H1 (cell line): ENCODE measurements at regions not wholly inside any gene's neighbourhood (a gene's known extent, or its start where the extent isn't known, plus 50 kb on each side); places are given as distances from the start of the nearest gene placed in this dataset.

Experiments used
- CTCF ChIA-PET: fragments of 300-600 bp; sonication (Branson Sonifier 250); formaldehyde crosslinking; loops from one replicate; lab custom pipeline; 2021; ENCODE audit not compliant: partially characterized antibody; lab: Charles Lee
- POLR2A ChIA-PET: fragments of 300-600 bp; sonication (Branson Sonifier 250); formaldehyde crosslinking; loops from one replicate; lab custom pipeline; 2021; ENCODE audit warnings: inconsistent platforms; ENCODE audit not compliant: partially characterized antibody; lab: Charles Lee
- DNase-seq, 2 experiments: peaks; one replicate each; pipeline versions ENCODE4 v3.0.0 to v3.0.0-alpha.2; 2010 to 2022; ENCODE audit warnings: low spot score in 2 of 2, low read depth in 1 of 2, mixed read lengths in 1 of 2
- FAIRE-seq: peaks from 2 replicates; lab custom pipeline; 2011; peaks lifted over from hg19 to GRCh38; lab: Jason Lieb, UNC
- H2AFZ ChIP-seq: 2 replicates; pipeline ENCODE4 v1.8.1; 2012; ENCODE audit warnings: low read length, inconsistent platforms
- H2AK5ac ChIP-seq: 2 replicates; pipeline ENCODE4 v1.6.1; 2013; ENCODE audit warnings: low read depth, low read length
- H2BK120ac ChIP-seq: replicated peaks from 2 replicates; pipeline ENCODE3; 2013; ENCODE audit warnings: low read depth, low read length, inconsistent platforms
- H2BK12ac ChIP-seq: 2 replicates; pipeline ENCODE4 v1.6.1; 2013; ENCODE audit warnings: low read depth, low read length
- H2BK15ac ChIP-seq: 2 replicates; pipeline ENCODE4 v1.6.1; 2013; ENCODE audit warnings: low read length
- H2BK20ac ChIP-seq: 2 replicates; pipeline ENCODE4 v1.6.1; 2013; ENCODE audit warnings: low read length
- H2BK5ac ChIP-seq: 2 replicates; pipeline ENCODE4 v1.6.1; 2013; ENCODE audit warnings: low read depth, low read length
- H3K14ac ChIP-seq: 2 replicates; pipeline ENCODE4 v1.6.1; 2013; ENCODE audit warnings: inconsistent platforms; ENCODE audit not compliant: insufficient read length
- H3K18ac ChIP-seq: 2 replicates; pipeline ENCODE4 v1.6.1; 2013; ENCODE audit warnings: low read length; ENCODE audit errors: extremely low read depth
- H3K23ac ChIP-seq: 2 replicates; pipeline ENCODE4 v1.6.1; 2013; ENCODE audit warnings: inconsistent platforms; ENCODE audit not compliant: insufficient read length
- H3K23me2 ChIP-seq: 2 replicates; pipeline ENCODE4 v1.6.1; 2013; ENCODE audit warnings: low read depth, low read length
- H3K27ac ChIP-seq: 2 replicates; pipeline ENCODE4 v1.6.1; 2011; ENCODE audit warnings: low read depth, low read length, inconsistent platforms
- H3K27me3 ChIP-seq, 4 experiments: replicated peaks in 1 of 4; 1 replicate in 1 of 4; 2 replicates in 3 of 4; pipeline versions ENCODE4 v1.6.1 to v1.8.1; 2011 to 2013; ENCODE audit warnings: low read length in 3 of 4, mild to moderate bottlenecking in 3 of 4, inconsistent platforms in 2 of 4, mixed read lengths in 2 of 4, moderate library complexity in 1 of 4; ENCODE audit not compliant: control insufficient read depth in 3 of 4, insufficient read depth in 3 of 4; ENCODE audit errors: extremely low read depth in 1 of 4
- H3K36me3 ChIP-seq, 4 experiments: 2 replicates each; pipeline versions ENCODE4 v1.6.1 to v1.8.1; 2011 to 2013; ENCODE audit warnings: mild to moderate bottlenecking in 4 of 4, low read length in 3 of 4, moderate library complexity in 2 of 4, control low read depth in 1 of 4, inconsistent platforms in 1 of 4; ENCODE audit not compliant: insufficient read depth in 4 of 4, control insufficient read depth in 2 of 4
- H3K4ac ChIP-seq: replicated peaks from 2 replicates; pipeline ENCODE3; 2013; ENCODE audit warnings: low read length, low read depth, mixed read lengths, inconsistent platforms; ENCODE audit not compliant: insufficient read length
- H3K4me1 ChIP-seq, 4 experiments: replicated peaks in 1 of 4; 1 replicate in 1 of 4; 2 replicates in 3 of 4; pipeline versions ENCODE4 v1.6.1 to v1.8.1; 2011 to 2013; ENCODE audit warnings: low read length in 3 of 4, inconsistent platforms in 2 of 4, mixed read lengths in 1 of 4; ENCODE audit not compliant: insufficient read depth in 4 of 4, control insufficient read depth in 3 of 4
- H3K4me2 ChIP-seq, 2 experiments: 2 replicates each; pipeline versions ENCODE4 v1.6.1 to v1.8.1; 2011 to 2013; ENCODE audit warnings: low read depth in 2 of 2, low read length in 2 of 2, control low read depth in 1 of 2, inconsistent platforms in 1 of 2, mild to moderate bottlenecking in 1 of 2; ENCODE audit not compliant: insufficient read depth in 1 of 2
- H3K4me3 ChIP-seq, 4 experiments: fragments of 200-600, 300-600 bp in 1 of 4; sonication (generic), shearing (Covaris generic), sonication (Bioruptor Twin) in 1 of 4; 2 replicates each; pipeline versions ENCODE4 v1.5.1 to v1.8.1; 2011 to 2016; ENCODE audit warnings: low read length in 4 of 4, low read depth in 3 of 4, control low read depth in 2 of 4, inconsistent platforms in 2 of 4, mild to moderate bottlenecking in 2 of 4, mixed read lengths in 1 of 4, moderate library complexity in 1 of 4; ENCODE audit not compliant: insufficient read depth in 2 of 4; ENCODE audit errors: extremely low read depth in 1 of 4
- H3K56ac ChIP-seq: replicated peaks from 2 replicates; pipeline ENCODE3; 2013; ENCODE audit warnings: low read depth, mild to moderate bottlenecking, mixed read lengths, low read length, inconsistent platforms; ENCODE audit not compliant: insufficient read length
- H3K79me1 ChIP-seq: 2 replicates; pipeline ENCODE4 v1.6.1; 2013; ENCODE audit warnings: low read depth, low read length, control low read depth
- H3K79me2 ChIP-seq, 2 experiments: 2 replicates each; pipeline versions ENCODE4 v1.6.1 to v1.8.1; 2012 to 2013; ENCODE audit warnings: low read length in 2 of 2, mild to moderate bottlenecking in 2 of 2, inconsistent platforms in 1 of 2; ENCODE audit not compliant: insufficient read depth in 2 of 2, control insufficient read depth in 1 of 2
- H3K9ac ChIP-seq, 4 experiments: replicated peaks in 1 of 4; 1 replicate in 1 of 4; 2 replicates in 3 of 4; pipeline versions ENCODE4 v1.6.1 to v1.8.1; 2011 to 2013; ENCODE audit warnings: low read depth in 3 of 4, low read length in 3 of 4, control low read depth in 2 of 4, mild to moderate bottlenecking in 2 of 4, moderate library complexity in 2 of 4, inconsistent platforms in 1 of 4; ENCODE audit errors: extremely low read depth in 1 of 4
- H3K9me3 ChIP-seq, 2 experiments: 2 replicates each; pipeline versions ENCODE4 v1.6.1 to v1.8.1; 2012 to 2013; ENCODE audit warnings: mild to moderate bottlenecking in 2 of 2, moderate library complexity in 2 of 2, control low read depth in 1 of 2, inconsistent platforms in 1 of 2, low read depth in 1 of 2, low read length in 1 of 2, mixed read lengths in 1 of 2; ENCODE audit not compliant: insufficient read depth in 2 of 2
- H4K20me1 ChIP-seq, 2 experiments: replicated peaks in 1 of 2; 2 replicates each; pipeline versions ENCODE3 to v1.8.1; 2011 to 2013; ENCODE audit warnings: inconsistent platforms in 2 of 2, low read length in 2 of 2, mild to moderate bottlenecking in 1 of 2; ENCODE audit not compliant: insufficient read depth in 2 of 2, control insufficient read depth in 1 of 2
- H4K5ac ChIP-seq: 2 replicates; pipeline ENCODE4 v1.6.1; 2013; ENCODE audit warnings: low read length, low read depth, mixed read lengths, inconsistent platforms; ENCODE audit not compliant: insufficient read length
- H4K8ac ChIP-seq: 2 replicates; pipeline ENCODE4 v1.8.0; 2013; ENCODE audit warnings: mild to moderate bottlenecking, moderate library complexity, low read length, inconsistent platforms; ENCODE audit not compliant: insufficient read depth; ENCODE audit errors: extremely low read depth
- H4K91ac ChIP-seq: replicated peaks from 2 replicates; pipeline ENCODE3; 2013; ENCODE audit warnings: low read length, mixed read lengths, inconsistent platforms; ENCODE audit not compliant: insufficient read length
- JUND ChIP-seq: IDR thresholded peaks from 2 replicates; pipeline ENCODE4 v1.6.1; 2011; ENCODE audit warnings: mild to moderate bottlenecking, improper control_type of control experiment, low read length
- TF ChIP-seq, protein P1 (sequence below): fragments of 300-600 bp; sonication (generic); IDR thresholded peaks from 2 replicates; pipeline ENCODE4 v1.7.1; 2012; ENCODE audit warnings: low read length, moderate library complexity, mild to moderate bottlenecking, inconsistent platforms; ENCODE audit not compliant: insufficient replicate concordance

- H4K5ac ChIP-seq, result no peak overlapping the region
- ChIA-PET POLR2A (no interaction called here), CTCF (interaction anchor here (1.0 to 2.2 kb wide), 4 partner anchors 9 to 594 kb away, joined by 3 to 11 read pairs (median 3); no protein-coding TSS in a partner anchor)
- no peak overlapping the region for H4K91ac ChIP-seq
- no peak overlapping the region for H3K14ac ChIP-seq
- H3K4ac ChIP-seq, result no peak overlapping the region
- no peaks in the 10 kb centered on the region for H3K23me2 ChIP-seq
- 0 out of 7 replicates have a peak, but pooled peaks cover 0 to 2% (median 0%) of the 10 kb centered on the region in 4 experiments for H3K4me1 ChIP-seq
- no peaks in the 10 kb centered on the region for H3K79me1 ChIP-seq
- no peak overlapping the region for H2BK5ac ChIP-seq
- DNase-seq (no peak), FAIRE-seq (no peak)
- H3K4me3 ChIP-seq, result no peak overlapping the region
- H3K4me2 ChIP-seq, result no peak overlapping the region
- no peak overlapping the region for H3K9ac ChIP-seq
- H3K23ac ChIP-seq, result no peak overlapping the region
- H3K27me3 ChIP-seq, result no peaks in the 10 kb centered on the region
- H2AK5ac ChIP-seq, result no peak overlapping the region
- no peak overlapping the region for H3K18ac ChIP-seq
- no peak overlapping the region for H3K56ac ChIP-seq
- no peak overlapping the region for H4K8ac ChIP-seq
- H2BK20ac ChIP-seq, result no peak overlapping the region
- no peak overlapping the region for H3K27ac ChIP-seq
- H3K36me3 ChIP-seq, result no peaks in the 10 kb centered on the region
- no peaks in the 10 kb centered on the region for H3K9me3 ChIP-seq
- H4K20me1 ChIP-seq, result no peaks in the 10 kb centered on the region
- no peak overlapping the region for H2BK12ac ChIP-seq
- H3K79me2 ChIP-seq, result no peaks in the 10 kb centered on the region
- H2AFZ ChIP-seq, result no peak overlapping the region
- no peak overlapping the region for H2BK120ac ChIP-seq
- H2BK15ac ChIP-seq, result no peak overlapping the region
- TF ChIP-seq JUND, result no peak
- TF ChIP-seq, protein P1, sequence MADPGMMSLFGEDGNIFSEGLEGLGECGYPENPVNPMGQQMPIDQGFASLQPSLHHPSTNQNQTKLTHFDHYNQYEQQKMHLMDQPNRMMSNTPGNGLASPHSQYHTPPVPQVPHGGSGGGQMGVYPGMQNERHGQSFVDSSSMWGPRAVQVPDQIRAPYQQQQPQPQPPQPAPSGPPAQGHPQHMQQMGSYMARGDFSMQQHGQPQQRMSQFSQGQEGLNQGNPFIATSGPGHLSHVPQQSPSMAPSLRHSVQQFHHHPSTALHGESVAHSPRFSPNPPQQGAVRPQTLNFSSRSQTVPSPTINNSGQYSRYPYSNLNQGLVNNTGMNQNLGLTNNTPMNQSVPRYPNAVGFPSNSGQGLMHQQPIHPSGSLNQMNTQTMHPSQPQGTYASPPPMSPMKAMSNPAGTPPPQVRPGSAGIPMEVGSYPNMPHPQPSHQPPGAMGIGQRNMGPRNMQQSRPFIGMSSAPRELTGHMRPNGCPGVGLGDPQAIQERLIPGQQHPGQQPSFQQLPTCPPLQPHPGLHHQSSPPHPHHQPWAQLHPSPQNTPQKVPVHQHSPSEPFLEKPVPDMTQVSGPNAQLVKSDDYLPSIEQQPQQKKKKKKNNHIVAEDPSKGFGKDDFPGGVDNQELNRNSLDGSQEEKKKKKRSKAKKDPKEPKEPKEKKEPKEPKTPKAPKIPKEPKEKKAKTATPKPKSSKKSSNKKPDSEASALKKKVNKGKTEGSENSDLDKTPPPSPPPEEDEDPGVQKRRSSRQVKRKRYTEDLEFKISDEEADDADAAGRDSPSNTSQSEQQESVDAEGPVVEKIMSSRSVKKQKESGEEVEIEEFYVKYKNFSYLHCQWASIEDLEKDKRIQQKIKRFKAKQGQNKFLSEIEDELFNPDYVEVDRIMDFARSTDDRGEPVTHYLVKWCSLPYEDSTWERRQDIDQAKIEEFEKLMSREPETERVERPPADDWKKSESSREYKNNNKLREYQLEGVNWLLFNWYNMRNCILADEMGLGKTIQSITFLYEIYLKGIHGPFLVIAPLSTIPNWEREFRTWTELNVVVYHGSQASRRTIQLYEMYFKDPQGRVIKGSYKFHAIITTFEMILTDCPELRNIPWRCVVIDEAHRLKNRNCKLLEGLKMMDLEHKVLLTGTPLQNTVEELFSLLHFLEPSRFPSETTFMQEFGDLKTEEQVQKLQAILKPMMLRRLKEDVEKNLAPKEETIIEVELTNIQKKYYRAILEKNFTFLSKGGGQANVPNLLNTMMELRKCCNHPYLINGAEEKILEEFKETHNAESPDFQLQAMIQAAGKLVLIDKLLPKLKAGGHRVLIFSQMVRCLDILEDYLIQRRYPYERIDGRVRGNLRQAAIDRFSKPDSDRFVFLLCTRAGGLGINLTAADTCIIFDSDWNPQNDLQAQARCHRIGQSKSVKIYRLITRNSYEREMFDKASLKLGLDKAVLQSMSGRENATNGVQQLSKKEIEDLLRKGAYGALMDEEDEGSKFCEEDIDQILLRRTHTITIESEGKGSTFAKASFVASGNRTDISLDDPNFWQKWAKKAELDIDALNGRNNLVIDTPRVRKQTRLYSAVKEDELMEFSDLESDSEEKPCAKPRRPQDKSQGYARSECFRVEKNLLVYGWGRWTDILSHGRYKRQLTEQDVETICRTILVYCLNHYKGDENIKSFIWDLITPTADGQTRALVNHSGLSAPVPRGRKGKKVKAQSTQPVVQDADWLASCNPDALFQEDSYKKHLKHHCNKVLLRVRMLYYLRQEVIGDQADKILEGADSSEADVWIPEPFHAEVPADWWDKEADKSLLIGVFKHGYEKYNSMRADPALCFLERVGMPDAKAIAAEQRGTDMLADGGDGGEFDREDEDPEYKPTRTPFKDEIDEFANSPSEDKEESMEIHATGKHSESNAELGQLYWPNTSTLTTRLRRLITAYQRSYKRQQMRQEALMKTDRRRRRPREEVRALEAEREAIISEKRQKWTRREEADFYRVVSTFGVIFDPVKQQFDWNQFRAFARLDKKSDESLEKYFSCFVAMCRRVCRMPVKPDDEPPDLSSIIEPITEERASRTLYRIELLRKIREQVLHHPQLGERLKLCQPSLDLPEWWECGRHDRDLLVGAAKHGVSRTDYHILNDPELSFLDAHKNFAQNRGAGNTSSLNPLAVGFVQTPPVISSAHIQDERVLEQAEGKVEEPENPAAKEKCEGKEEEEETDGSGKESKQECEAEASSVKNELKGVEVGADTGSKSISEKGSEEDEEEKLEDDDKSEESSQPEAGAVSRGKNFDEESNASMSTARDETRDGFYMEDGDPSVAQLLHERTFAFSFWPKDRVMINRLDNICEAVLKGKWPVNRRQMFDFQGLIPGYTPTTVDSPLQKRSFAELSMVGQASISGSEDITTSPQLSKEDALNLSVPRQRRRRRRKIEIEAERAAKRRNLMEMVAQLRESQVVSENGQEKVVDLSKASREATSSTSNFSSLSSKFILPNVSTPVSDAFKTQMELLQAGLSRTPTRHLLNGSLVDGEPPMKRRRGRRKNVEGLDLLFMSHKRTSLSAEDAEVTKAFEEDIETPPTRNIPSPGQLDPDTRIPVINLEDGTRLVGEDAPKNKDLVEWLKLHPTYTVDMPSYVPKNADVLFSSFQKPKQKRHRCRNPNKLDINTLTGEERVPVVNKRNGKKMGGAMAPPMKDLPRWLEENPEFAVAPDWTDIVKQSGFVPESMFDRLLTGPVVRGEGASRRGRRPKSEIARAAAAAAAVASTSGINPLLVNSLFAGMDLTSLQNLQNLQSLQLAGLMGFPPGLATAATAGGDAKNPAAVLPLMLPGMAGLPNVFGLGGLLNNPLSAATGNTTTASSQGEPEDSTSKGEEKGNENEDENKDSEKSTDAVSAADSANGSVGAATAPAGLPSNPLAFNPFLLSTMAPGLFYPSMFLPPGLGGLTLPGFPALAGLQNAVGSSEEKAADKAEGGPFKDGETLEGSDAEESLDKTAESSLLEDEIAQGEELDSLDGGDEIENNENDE, result no peak
These were observed 536.7 kb downstream of the RIT2 start for GRCh38 chr18:42578792-42579191.
